SK-N-SH (cell line): ENCODE measurements at regions not wholly inside any gene's neighbourhood (a gene's known extent, or its start where the extent isn't known, plus 50 kb on each side); places are given as distances from the start of the nearest gene placed in this dataset.

Experiments used
- CHD2 ChIP-seq: fragments of 150-350 bp; IDR thresholded peaks from 2 replicates; pipeline ENCODE4 v1.6.1; 2018; ENCODE audit warnings: low read length; ENCODE audit not compliant: partially characterized antibody
- CTCF ChIP-seq: fragments of 200-600 bp; sonication (generic); IDR thresholded peaks from 2 replicates; pipeline ENCODE4 v1.6.1; 2017; ENCODE audit warnings: antibody characterized with exemption, mild to moderate bottlenecking, moderate library complexity
- EP300 ChIP-seq, 2 experiments: IDR thresholded peaks; 2 replicates each; pipeline versions ENCODE4 v1.4.0 to v1.6.1; 2012; ENCODE audit warnings: borderline replicate concordance in 1 of 2, low read depth in 1 of 2, low read length in 1 of 2
- MXI1 ChIP-seq: IDR thresholded peaks from 2 replicates; pipeline ENCODE4 v1.6.1; 2012; ENCODE audit warnings: mild to moderate bottlenecking, low read depth, low read length, improper control_type of control experiment
- POLR2AphosphoS5 ChIP-seq: IDR thresholded peaks from 2 replicates; pipeline ENCODE4 v1.6.1; 2012; ENCODE audit warnings: low read depth, low read length
- TAF1 ChIP-seq: IDR thresholded peaks from 2 replicates; pipeline ENCODE4 v1.6.1; 2012; ENCODE audit warnings: low read depth, mild to moderate bottlenecking, low read length, moderate library complexity, borderline replicate concordance
- YY1 ChIP-seq: IDR thresholded peaks from 2 replicates; pipeline ENCODE4 v1.4.0; 2012; ENCODE audit warnings: low read depth, mild to moderate bottlenecking

GRCh38 chr6:139973669-139974344 lies 599.4 kb upstream of the CITED2 start:
- TF ChIP-seq MXI1 (no peak), CHD2 (no peak), CTCF (no peak), YY1 (no peak), EP300 (IDR thresholded peaks at IDR 0.05; ENCODE audit: borderline replicate concordance in 1 of 2, low read depth in 1 of 2, low read length in 1 of 2) (no peak), POLR2AphosphoS5 (no peak), TAF1 (no peak)
